ENCODE measurements at regions not wholly inside any gene's neighbourhood (a gene's known extent, or its start where the extent isn't known, plus 50 kb on each side); places are given as distances from the start of the nearest gene placed in this dataset.

DNA sequence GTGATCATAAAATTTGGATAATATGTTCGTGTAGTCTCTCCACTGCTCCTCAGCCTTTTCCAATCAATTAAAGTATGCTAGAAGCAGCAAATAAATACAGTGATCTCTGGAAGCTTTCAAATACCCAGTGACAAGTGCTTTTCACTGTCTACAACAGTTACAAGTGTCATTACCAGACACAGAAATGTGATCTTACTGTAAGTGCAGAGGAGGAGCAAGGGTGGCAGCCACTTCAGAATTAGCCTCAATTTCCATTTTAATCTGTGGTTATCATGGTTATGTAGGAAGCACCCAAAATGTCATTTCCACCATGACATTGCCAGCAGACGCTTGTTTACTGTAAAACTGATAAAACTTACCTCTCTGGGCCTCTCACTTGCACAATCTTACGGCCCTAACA is 133.9 kb upstream of the ADAMTS3 start:
- H3K36me3 ChIP-seq (ENCODE audit: control insufficient read depth in 1 of 2, insufficient read depth in 2 of 2, low read length in 2 of 2), result no peaks in the 10 kb centered on the region
- no peaks in the 10 kb centered on the region for H3K27me3 ChIP-seq (ENCODE audit: insufficient read depth, low read length)
- TF ChIP-seq RAD21 (IDR thresholded peaks at IDR 0.05; ENCODE audit: low read depth), result no peak
- TF ChIP-seq SIN3A (IDR thresholded peaks at IDR 0.05; ENCODE audit: low read depth), result no peak
- no peak for TF ChIP-seq POLR2A (IDR thresholded peaks at IDR 0.05; ENCODE audit: borderline replicate concordance, extremely low read depth, insufficient read depth, insufficient read length)
- TF ChIP-seq ATF3 (IDR thresholded peaks at IDR 0.05), result no peak
- no peak for TF ChIP-seq ELF1 (IDR thresholded peaks at IDR 0.05; ENCODE audit: borderline replicate concordance, low read depth)
- no peak for TF ChIP-seq TCF7L2 (IDR thresholded peaks at IDR 0.05; ENCODE audit: borderline replicate concordance, extremely low read depth, insufficient read depth, insufficient read length)
- no peak for TF ChIP-seq FOSL1 (IDR thresholded peaks at IDR 0.05; ENCODE audit: low read depth)
- TF ChIP-seq, protein P1, sequence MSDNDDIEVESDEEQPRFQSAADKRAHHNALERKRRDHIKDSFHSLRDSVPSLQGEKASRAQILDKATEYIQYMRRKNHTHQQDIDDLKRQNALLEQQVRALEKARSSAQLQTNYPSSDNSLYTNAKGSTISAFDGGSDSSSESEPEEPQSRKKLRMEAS (IDR thresholded peaks at IDR 0.05), result no peak
- TF ChIP-seq ZNF274 (IDR thresholded peaks at IDR 0.05; ENCODE audit: low read depth, low read length), result no peak
- no peak for TF ChIP-seq ZBTB33 (IDR thresholded peaks at IDR 0.05; ENCODE audit: extremely low read depth, insufficient replicate concordance, low read length)
- TF ChIP-seq, protein P2, sequence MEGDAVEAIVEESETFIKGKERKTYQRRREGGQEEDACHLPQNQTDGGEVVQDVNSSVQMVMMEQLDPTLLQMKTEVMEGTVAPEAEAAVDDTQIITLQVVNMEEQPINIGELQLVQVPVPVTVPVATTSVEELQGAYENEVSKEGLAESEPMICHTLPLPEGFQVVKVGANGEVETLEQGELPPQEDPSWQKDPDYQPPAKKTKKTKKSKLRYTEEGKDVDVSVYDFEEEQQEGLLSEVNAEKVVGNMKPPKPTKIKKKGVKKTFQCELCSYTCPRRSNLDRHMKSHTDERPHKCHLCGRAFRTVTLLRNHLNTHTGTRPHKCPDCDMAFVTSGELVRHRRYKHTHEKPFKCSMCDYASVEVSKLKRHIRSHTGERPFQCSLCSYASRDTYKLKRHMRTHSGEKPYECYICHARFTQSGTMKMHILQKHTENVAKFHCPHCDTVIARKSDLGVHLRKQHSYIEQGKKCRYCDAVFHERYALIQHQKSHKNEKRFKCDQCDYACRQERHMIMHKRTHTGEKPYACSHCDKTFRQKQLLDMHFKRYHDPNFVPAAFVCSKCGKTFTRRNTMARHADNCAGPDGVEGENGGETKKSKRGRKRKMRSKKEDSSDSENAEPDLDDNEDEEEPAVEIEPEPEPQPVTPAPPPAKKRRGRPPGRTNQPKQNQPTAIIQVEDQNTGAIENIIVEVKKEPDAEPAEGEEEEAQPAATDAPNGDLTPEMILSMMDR (IDR thresholded peaks at IDR 0.05 in 2 of 3, conservative IDR thresholded peaks at IDR 0.05 in 1 of 3; ENCODE audit: borderline replicate concordance in 1 of 3, insufficient read depth in 1 of 3, low read depth in 2 of 3, low read length in 2 of 3), result no peak
- TF ChIP-seq ZFX (IDR thresholded peaks at IDR 0.05), result no peak
- TF ChIP-seq SP1 (IDR thresholded peaks at IDR 0.05; ENCODE audit: low read depth), result no peak
- TF ChIP-seq CBX3 (IDR thresholded peaks at IDR 0.05; ENCODE audit: low read depth), result no peak
- TF ChIP-seq EZH2phosphoT487 (IDR thresholded peaks at IDR 0.05; ENCODE audit: borderline replicate concordance), result no peak
- TF ChIP-seq YY1 (IDR thresholded peaks at IDR 0.05; ENCODE audit: extremely low read depth, insufficient replicate concordance, low read depth, low read length), result no peak
- no peak for TF ChIP-seq JUND (IDR thresholded peaks at IDR 0.05)
- TF ChIP-seq REST (IDR thresholded peaks at IDR 0.05; ENCODE audit: low read depth), result no peak
- TF ChIP-seq EZH2 (IDR thresholded peaks at IDR 0.05), result no peak
- ATAC-seq, result no peak
- no peaks in the 10 kb centered on the region for H3K79me2 ChIP-seq (ENCODE audit: insufficient read depth, low read length)
- H3K9me2 ChIP-seq (ENCODE audit: insufficient read depth), result no peaks in the 10 kb centered on the region
- H4K20me1 ChIP-seq (ENCODE audit: insufficient read depth), result no peaks in the 10 kb centered on the region; the same call in 1 of the 2 replicates
- no peak overlapping the region for H3K4me3 ChIP-seq (replicated peaks in 1 of 2; ENCODE audit: low read depth in 1 of 2, low read length in 2 of 2)
- no peak overlapping the region for H2AFZ ChIP-seq (ENCODE audit: low read depth, low read length, poor library complexity, severe bottlenecking)
- POLR2A ChIA-PET, result no interaction called here
- BruUV-seq (replicated peaks), result no TSS peak
- intact Hi-C loops (cut with micrococcal nuclease), result loop anchor here (1.0 kb wide), 1 partner anchor 316 kb away; no protein-coding TSS in a partner anchor
- H3K4me1 ChIP-seq (ENCODE audit: control insufficient read depth in 1 of 2, insufficient read depth in 2 of 2, low read length in 2 of 2), result no peaks in the 10 kb centered on the region
- no peak overlapping the region for H3K4me2 ChIP-seq (ENCODE audit: low read length)
- no peak for DNase-seq (ENCODE audit: low read depth, low spot score)
- H3K27ac ChIP-seq (ENCODE audit: low read depth, low read length), result no peak overlapping the region
- CTCF ChIA-PET, result no interaction called here
- H3K9me3 ChIP-seq (ENCODE audit: control insufficient read depth in 1 of 2, insufficient read depth in 1 of 2, low read depth in 1 of 2, low read length in 2 of 2), result no peaks in the 10 kb centered on the region
- no peak overlapping the region for H3K9ac ChIP-seq (ENCODE audit: low read length)
- RAD21 ChIA-PET (ENCODE audit: low non-redundant PET in 1 of 2, low total read pairs in 2 of 2, uncharacterized antibody in 2 of 2, unreplicated experiment in 2 of 2), result no interaction called here

Data from HCT116 (cell line).